WERI-Rb-1 (cell line): ENCODE measurements at regions not wholly inside any gene's neighbourhood (a gene's known extent, or its start where the extent isn't known, plus 50 kb on each side); places are given as distances from the start of the nearest gene placed in this dataset.
A peak's percentile ranks its signal among the peaks of the same experiment; 100 is the strongest.

Experiments
- DNase-seq: peaks from one replicate; pipeline ENCODE4 v3.0.0-alpha.2; 2020
- H3K27ac ChIP-seq: fragments of 250-450 bp; sonication (Bioruptor Pico); 2 replicates; pipeline ENCODE4 v1.5.1; 2020; ENCODE audit warnings: mild to moderate bottlenecking, moderate library complexity
- H3K27me3 ChIP-seq: fragments of 250-450 bp; sonication (Bioruptor Pico); 2 replicates; pipeline ENCODE4 v1.5.1; 2021; ENCODE audit warnings: mild to moderate bottlenecking, low read depth, moderate library complexity; ENCODE audit not compliant: insufficient read depth, severe bottlenecking
- H3K36me3 ChIP-seq: fragments of 250-450 bp; sonication (Bioruptor Pico); 2 replicates; pipeline ENCODE4 v1.5.1; 2020; ENCODE audit warnings: mild to moderate bottlenecking, moderate library complexity
- H3K4me3 ChIP-seq: 2 replicates; pipeline ENCODE4 v1.5.1; 2011; ENCODE audit warnings: low read depth, mild to moderate bottlenecking, control low read depth, low read length
- H3K9me3 ChIP-seq: fragments of 250-450 bp; sonication (Bioruptor Pico); 2 replicates; pipeline ENCODE4 v1.5.1; 2021; ENCODE audit warnings: mild to moderate bottlenecking, moderate library complexity; ENCODE audit not compliant: severe bottlenecking
- CTCF ChIP-seq: IDR thresholded peaks from 2 replicates; pipeline ENCODE4 v1.5.1; 2011; ENCODE audit warnings: low read depth, mild to moderate bottlenecking, control low read depth, inconsistent platforms, low read length

- Histone ChIP-seq H3K9me3 (no peaks in the 10 kb centered on the region), H3K27ac (no peak overlapping the region), H3K27me3 (peaks cover 55% of the 10 kb centered on the region), H3K4me3 (no peak overlapping the region), H3K36me3 (no peaks in the 10 kb centered on the region)
- TF ChIP-seq CTCF = no peak
- DNase-seq = no peak
Measured at GRCh38 chr9:86641970-86642369, 287.8 kb upstream of the TUT7 start.

DNA sequence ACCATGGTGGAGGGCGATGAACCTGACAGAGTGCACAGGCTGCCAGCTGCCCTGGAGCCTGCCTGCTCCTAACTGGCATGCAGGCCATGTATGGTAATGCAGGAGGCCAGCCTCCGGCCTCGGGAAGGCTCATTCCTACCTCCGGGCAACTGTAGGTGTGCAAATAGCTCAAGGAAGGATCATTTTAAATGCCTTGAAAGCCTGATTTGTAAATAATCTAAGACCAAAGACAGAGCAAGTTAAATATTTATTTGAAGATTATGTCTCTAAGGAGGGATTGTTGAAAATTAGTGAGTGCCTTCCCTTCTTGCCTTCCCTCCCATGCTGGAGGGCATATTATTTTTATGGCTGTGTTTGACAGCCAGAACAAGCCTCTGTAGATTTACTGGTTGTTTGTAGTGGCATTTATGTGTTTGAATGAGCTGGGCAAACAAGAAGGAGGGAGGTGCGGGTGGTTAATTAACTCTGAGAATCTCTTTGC is 285.7 kb upstream of the TUT7 start:
- no peak for DNase-seq
- Histone ChIP-seq H3K27me3 (peaks cover 59% of the 10 kb centered on the region), H3K4me3 (no peak overlapping the region), H3K36me3 (no peaks in the 10 kb centered on the region), H3K27ac (no peak overlapping the region), H3K9me3 (no peaks in the 10 kb centered on the region)
- no peak for TF ChIP-seq CTCF

- Histone ChIP-seq H3K4me3 (no peak overlapping the region), H3K36me3 (no peaks in the 10 kb centered on the region), H3K27me3 (peaks cover 59% of the 10 kb centered on the region), H3K9me3 (no peaks in the 10 kb centered on the region), H3K27ac (no peak overlapping the region)
- DNase-seq = no peak
- no peak for TF ChIP-seq CTCF
Measured at GRCh38 chr9:86639287-86639686, 285.1 kb upstream of the TUT7 start.

- TF ChIP-seq CTCF = no peak
- peaks cover 61% of the 10 kb centered on the region for H3K27me3 ChIP-seq
- no peaks in the 10 kb centered on the region for H3K9me3 ChIP-seq
- DNase-seq = no peak
- no peak overlapping the region for H3K27ac ChIP-seq
- H3K4me3 ChIP-seq = no peak overlapping the region
- H3K36me3 ChIP-seq = no peaks in the 10 kb centered on the region
Measured at GRCh38 chr9:86638109-86638508, 283.9 kb upstream of the TUT7 start.

DNA sequence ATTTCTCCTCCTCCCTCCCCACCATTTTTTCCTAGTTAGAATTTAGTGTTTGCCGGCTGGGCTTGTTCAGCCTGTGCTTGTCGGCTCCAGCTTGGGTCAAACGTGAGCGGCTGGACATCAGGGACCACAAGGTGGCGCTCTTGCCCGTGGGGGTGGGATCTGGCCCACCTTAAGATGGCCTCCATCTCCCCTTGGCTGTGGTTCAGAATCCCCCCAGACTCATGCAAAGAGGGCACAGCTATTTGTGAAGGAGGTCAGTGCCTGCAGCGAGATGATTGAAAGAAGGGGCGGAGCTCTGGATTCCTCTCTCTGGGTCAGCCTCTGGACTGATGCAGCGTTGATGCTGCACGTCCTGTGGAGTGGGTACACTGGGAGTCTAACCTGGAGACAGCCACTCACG is 283.3 kb upstream of the TUT7 start:
- no peak overlapping the region for H3K27ac ChIP-seq
- H3K36me3 ChIP-seq = no peaks in the 10 kb centered on the region
- peak; percentile 27 for DNase-seq
- no peaks in the 10 kb centered on the region for H3K9me3 ChIP-seq
- peak; percentile 78 for TF ChIP-seq CTCF
- H3K27me3 ChIP-seq = peaks cover 57% of the 10 kb centered on the region
- no peak overlapping the region for H3K4me3 ChIP-seq

DNA sequence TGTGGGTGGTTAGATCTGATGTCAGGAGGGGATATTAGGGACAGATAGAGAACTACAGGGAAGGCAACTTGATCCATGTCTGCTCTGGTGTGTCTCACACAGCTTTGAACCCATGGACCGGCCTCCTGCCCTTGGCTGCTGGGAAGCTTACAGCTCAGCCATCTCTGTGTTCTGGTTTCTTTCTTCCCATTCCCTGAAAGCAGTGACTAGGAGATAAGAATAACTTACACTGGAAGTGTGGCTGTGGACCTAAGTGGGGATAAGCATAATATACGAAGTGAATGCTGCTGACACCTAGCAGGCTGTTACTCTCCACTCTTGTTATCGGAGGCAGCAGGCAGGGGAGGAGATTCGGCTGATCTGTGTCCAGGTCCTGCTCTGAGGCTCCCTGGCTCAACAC is 282.3 kb upstream of the TUT7 start:
- Histone ChIP-seq H3K36me3 (no peaks in the 10 kb centered on the region), H3K9me3 (no peaks in the 10 kb centered on the region), H3K27ac (no peak overlapping the region), H3K27me3 (peaks cover 60% of the 10 kb centered on the region), H3K4me3 (no peak overlapping the region)
- TF ChIP-seq CTCF = no peak
- no peak for DNase-seq
